Naive thymus-derived CD4-positive, alpha-beta T cell (primary cell): ENCODE measurements at regions not wholly inside any gene's neighbourhood (a gene's known extent, or its start where the extent isn't known, plus 50 kb on each side); places are given as distances from the start of the nearest gene placed in this dataset.

Experiments used
- ATAC-seq: fragments of 150-1000 bp; cut with Tn5 transposase; 2 replicates; pipeline ENCODE4 v1.10.0; 2021; ENCODE audit warnings: mild to moderate bottlenecking, moderate library complexity
- CTCF ChIA-PET: fragments of 350-600 bp; sonication (Branson Sonifier 250); formaldehyde crosslinking; loops from one replicate; lab custom pipeline; 2021; ENCODE audit warnings: antibody characterized with exemption; lab: Charles Lee
- POLR2A ChIA-PET: fragments of 350-600 bp; sonication (Branson Sonifier 250); formaldehyde crosslinking; loops from one replicate; lab custom pipeline; 2021; ENCODE audit warnings: antibody characterized with exemption, inconsistent platforms; lab: Charles Lee
- DNase-seq, 9 donors: peaks; one replicate each; pipeline versions ENCODE4 v3.0.0 to v3.0.0-alpha.2; 2020 to 2022; ENCODE audit warnings: mixed read lengths in 1 of 9
- H3K27ac ChIP-seq: one replicate; pipeline ENCODE4 v1.7.0; 2013; ENCODE audit warnings: mild to moderate bottlenecking, low read depth, low read length, moderate library complexity
- H3K27me3 ChIP-seq, 2 donors: one replicate each; pipeline ENCODE4 v1.7.0; 2013; ENCODE audit warnings: low read length in 2 of 2, mild to moderate bottlenecking in 2 of 2, moderate library complexity in 2 of 2; ENCODE audit not compliant: control insufficient read depth in 2 of 2, insufficient read depth in 2 of 2
- H3K36me3 ChIP-seq, 3 experiments: 1 replicate in 2 of 3; 2 replicates in 1 of 3; pipeline ENCODE4 v1.7.0; 2013; ENCODE audit warnings: low read length in 3 of 3, mild to moderate bottlenecking in 3 of 3, moderate library complexity in 1 of 3; ENCODE audit not compliant: insufficient read depth in 3 of 3, control insufficient read depth in 2 of 3
- H3K4me1 ChIP-seq, 2 donors: one replicate each; pipeline ENCODE4 v1.7.0; 2013; ENCODE audit warnings: low read length in 2 of 2, mild to moderate bottlenecking in 2 of 2, moderate library complexity in 1 of 2; ENCODE audit not compliant: control insufficient read depth in 2 of 2, insufficient read depth in 2 of 2
- H3K4me3 ChIP-seq: 2 replicates; pipeline ENCODE4 v1.7.0; 2013; ENCODE audit warnings: mild to moderate bottlenecking, low read length
- H3K9me3 ChIP-seq, 3 experiments: 1 replicate in 2 of 3; 2 replicates in 1 of 3; pipeline ENCODE4 v1.7.0; 2013; ENCODE audit warnings: low read length in 3 of 3; ENCODE audit not compliant: control insufficient read depth in 2 of 3
- H3K27ac Mint-ChIP-seq, 9 donors: one replicate each; pipeline ENCODE4 v1.8.0; 2020 to 2022; ENCODE audit warnings: mixed read lengths in 9 of 9, mild to moderate bottlenecking in 8 of 9, moderate library complexity in 5 of 9, inconsistent platforms in 2 of 9
- H3K27me3 Mint-ChIP-seq, 5 donors: one replicate each; pipeline ENCODE4 v1.8.0; 2021 to 2022; ENCODE audit warnings: mixed read lengths in 5 of 5, mild to moderate bottlenecking in 1 of 5
- H3K36me3 Mint-ChIP-seq, 5 donors: one replicate each; pipeline ENCODE4 v1.8.0; 2020 to 2022; ENCODE audit warnings: mixed read lengths in 5 of 5, mild to moderate bottlenecking in 3 of 5, inconsistent platforms in 1 of 5
- H3K4me1 Mint-ChIP-seq, 7 donors: one replicate each; pipeline ENCODE4 v1.8.0; 2020 to 2022; ENCODE audit warnings: mixed read lengths in 7 of 7, mild to moderate bottlenecking in 3 of 7, inconsistent platforms in 1 of 7
- H3K4me3 Mint-ChIP-seq, 10 donors: one replicate each; pipeline ENCODE4 v1.8.0; 2020 to 2022; ENCODE audit warnings: mild to moderate bottlenecking in 10 of 10, mixed read lengths in 10 of 10, moderate library complexity in 6 of 10, inconsistent platforms in 2 of 10
- H3K9me3 Mint-ChIP-seq, 11 donors: one replicate each; pipeline ENCODE4 v1.8.0; 2020 to 2022; ENCODE audit warnings: mixed read lengths in 11 of 11, mild to moderate bottlenecking in 4 of 11, inconsistent platforms in 1 of 11, moderate library complexity in 1 of 11
- intact Hi-C, 2 donors: fragments of 100-400 bp; cut with micrococcal nuclease; formaldehyde crosslinking; loops; one replicate each; pipeline ENCODE4 v1.15.1; 2023

DNA sequence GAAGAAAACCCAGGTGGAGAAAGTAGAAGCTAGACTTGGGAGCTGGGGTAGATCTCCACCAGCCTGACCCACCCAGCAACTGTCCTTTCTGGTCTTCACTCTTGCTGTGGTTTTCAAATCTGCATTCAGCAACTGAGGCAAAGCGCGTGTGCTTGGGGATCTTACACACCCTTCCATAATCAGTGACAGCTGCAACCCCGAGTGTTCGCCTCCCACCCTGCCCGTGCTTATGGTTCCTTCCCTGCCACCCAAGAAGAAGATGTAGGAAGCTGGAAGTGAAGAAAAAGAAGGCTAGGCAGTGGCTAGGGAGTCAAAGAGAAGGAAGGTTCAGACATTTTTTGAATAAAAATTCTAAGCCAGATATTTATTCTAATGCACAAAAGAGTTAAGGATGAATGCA lies 162.6 kb upstream of the CCND2 start:
- ChIA-PET CTCF (interaction anchor here (0.5 to 7.5 kb wide), 4 partner anchors 14 to 225 kb away, joined by 3 to 69 read pairs (median 4); no protein-coding TSS in a partner anchor), POLR2A (no interaction called here)
- Histone ChIP-seq H3K27me3 (no peaks in the 10 kb centered on the region), H3K4me1 (peaks cover 3 to 9% of the 10 kb centered on the region in 2 donors), H3K9me3 (no peaks in the 10 kb centered on the region), H3K36me3 (no peaks in the 10 kb centered on the region), H3K27ac (no peak overlapping the region), H3K4me3 (no peak overlapping the region)
- Mint-ChIP-seq H3K27ac (no peak overlapping the region), H3K27me3 (no peaks in the 10 kb centered on the region), H3K4me3 (no peak overlapping the region), H3K9me3 (peaks cover 0 to 1% (median 0%) of the 10 kb centered on the region in 11 donors), H3K36me3 (peaks cover 0 to 4% (median 4%) of the 10 kb centered on the region in 5 donors), H3K4me1 (peaks cover 12 to 70% (median 23%) of the 10 kb centered on the region in 7 donors)
- intact Hi-C loops = no loop called here
- ATAC-seq (no peak), DNase-seq (no peak)

- peaks cover 0 to 4% (median 4%) of the 10 kb centered on the region in 5 donors for H3K36me3 Mint-ChIP-seq
- ChIA-PET POLR2A (no interaction called here), CTCF (interaction anchor here (0.6 to 7.5 kb wide), 3 partner anchors 162 to 224 kb away, joined by 3 to 69 read pairs (median 4); no protein-coding TSS in a partner anchor)
- Histone ChIP-seq H3K27me3 (no peaks in the 10 kb centered on the region), H3K27ac (no peak overlapping the region), H3K4me1 (peaks cover 1 to 3% of the 10 kb centered on the region in 2 donors), H3K4me3 (no peak overlapping the region), H3K36me3 (no peaks in the 10 kb centered on the region), H3K9me3 (no peaks in the 10 kb centered on the region)
- no peaks in the 10 kb centered on the region for H3K9me3 Mint-ChIP-seq
- no peak overlapping the region for H3K4me3 Mint-ChIP-seq
- peaks cover 7 to 65% (median 15%) of the 10 kb centered on the region in 7 donors for H3K4me1 Mint-ChIP-seq
- ATAC-seq (no peak), DNase-seq (no peak)
- intact Hi-C loops = no loop called here
- no peak overlapping the region for H3K27ac Mint-ChIP-seq
- no peaks in the 10 kb centered on the region for H3K27me3 Mint-ChIP-seq
These were observed 163.7 kb upstream of the CCND2 start for GRCh38 chr12:4109826-4110225.

GRCh38 chr12:4108803-4109345 lies 164.7 kb upstream of the CCND2 start:
- peak overlapping the region in 1 of 9 donors; percentile 4 for H3K27ac Mint-ChIP-seq
- ChIA-PET CTCF (interaction anchor here (7.5 kb wide), 1 partner anchor 168 kb away, joined by 69 read pairs; no protein-coding TSS in a partner anchor), POLR2A (interaction anchor here (1.9 to 2.9 kb wide), 2 partner anchors 9 to 168 kb away, joined by 7 to 13 read pairs; no protein-coding TSS in a partner anchor)
- Histone ChIP-seq H3K4me1 (peaks cover 0 to 3% of the 10 kb centered on the region in 2 donors), H3K27ac (no peak overlapping the region), H3K27me3 (no peaks in the 10 kb centered on the region), H3K9me3 (no peaks in the 10 kb centered on the region), H3K4me3 (no peak overlapping the region), H3K36me3 (no peaks in the 10 kb centered on the region)
- ATAC-seq = no peak
- peaks cover 0 to under 1% (median 0%) of the 10 kb centered on the region in 5 donors for H3K27me3 Mint-ChIP-seq
- H3K9me3 Mint-ChIP-seq = peaks cover 0 to 2% (median 0%) of the 10 kb centered on the region in 11 donors
- DNase-seq = no peak
- H3K36me3 Mint-ChIP-seq = peaks cover 1 to 5% (median 4%) of the 10 kb centered on the region in 5 donors
- no peak overlapping the region for H3K4me3 Mint-ChIP-seq
- peaks cover 6 to 63% (median 13%) of the 10 kb centered on the region in 7 donors for H3K4me1 Mint-ChIP-seq
- intact Hi-C loops = no loop called here

- Mint-ChIP-seq H3K27ac (peak overlapping the region in 2 of 9 donors; percentile 44 to 72), H3K9me3 (peaks cover 0 to 5% (median 0%) of the 10 kb centered on the region in 11 donors), H3K4me3 (peak overlapping the region in 1 of 10 donors; percentile 26), H3K36me3 (peaks cover 3 to 8% (median 4%) of the 10 kb centered on the region in 5 donors), H3K4me1 (peaks cover 6 to 58% (median 13%) of the 10 kb centered on the region in 7 donors), H3K27me3 (peaks cover 0 to 3% (median 0%) of the 10 kb centered on the region in 5 donors)
- intact Hi-C loops = loop anchor here (1.0 to 2.0 kb wide), 12 partner anchors 10 to 225 kb away; no protein-coding TSS in a partner anchor
- POLR2A ChIA-PET = interaction anchor here (0.6 to 2.9 kb wide), 5 partner anchors 10 to 227 kb away, joined by 3 to 13 read pairs (median 4); no protein-coding TSS in a partner anchor
- no peak for DNase-seq
- no peak for ATAC-seq
- H3K27ac ChIP-seq = no peak overlapping the region
- CTCF ChIA-PET = interaction anchor here (0.6 to 7.5 kb wide), 15 partner anchors 9 to 227 kb away, joined by 3 to 69 read pairs (median 3); no protein-coding TSS in a partner anchor
- H3K9me3 ChIP-seq = no peaks in the 10 kb centered on the region
- H3K4me1 ChIP-seq = peaks cover 0 to 3% of the 10 kb centered on the region in 2 donors
- no peak overlapping the region for H3K4me3 ChIP-seq
- H3K27me3 ChIP-seq = no peaks in the 10 kb centered on the region
- H3K36me3 ChIP-seq = no peaks in the 10 kb centered on the region
These were observed 165.5 kb upstream of the CCND2 start for GRCh38 chr12:4107911-4108697.

DNA sequence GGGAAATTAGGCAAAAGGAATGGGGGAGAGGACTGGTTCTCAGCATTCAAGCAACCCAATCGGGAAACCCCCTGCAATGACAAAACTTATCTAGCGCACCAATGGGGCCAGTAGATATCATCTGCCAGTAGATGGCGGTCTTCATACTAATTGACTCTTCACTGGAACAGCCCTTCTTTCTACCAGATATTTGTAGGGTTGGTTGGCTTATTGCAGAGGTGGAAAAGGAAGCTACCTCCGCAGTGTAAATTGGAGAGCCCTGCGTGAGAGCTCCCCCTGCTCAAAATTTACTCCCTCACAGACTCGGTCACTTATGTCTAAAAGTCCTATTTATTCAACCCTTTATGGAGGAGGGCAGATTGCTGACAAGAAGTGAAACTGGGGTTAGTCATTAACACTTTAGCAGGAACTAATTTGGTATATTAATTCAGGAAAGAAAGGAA lies 166.1 kb upstream of the CCND2 start:
- no peak overlapping the region for H3K27ac ChIP-seq
- H3K27me3 ChIP-seq = no peaks in the 10 kb centered on the region
- H3K4me1 ChIP-seq = peaks cover 0 to 3% of the 10 kb centered on the region in 2 donors
- intact Hi-C loops = loop anchor here (1.0 to 2.0 kb wide), 12 partner anchors 11 to 224 kb away; no protein-coding TSS in a partner anchor
- H3K4me1 Mint-ChIP-seq = peaks cover 6 to 51% (median 13%) of the 10 kb centered on the region in 7 donors
- H3K4me3 ChIP-seq = no peak overlapping the region
- H3K9me3 ChIP-seq = no peaks in the 10 kb centered on the region
- no peaks in the 10 kb centered on the region for H3K36me3 ChIP-seq
- ChIA-PET POLR2A (interaction anchor here (0.6 to 2.9 kb wide), 7 partner anchors 10 to 349 kb away, joined by 3 to 13 read pairs (median 3); no protein-coding TSS in a partner anchor), CTCF (interaction anchor here (0.6 to 7.5 kb wide), 14 partner anchors 10 to 226 kb away, joined by 3 to 69 read pairs (median 4); no protein-coding TSS in a partner anchor)
- DNase-seq = peak in 8 of 9 donors; percentile 57 to 83 (median 76)
- H3K27ac Mint-ChIP-seq = peak overlapping the region in 8 of 9 donors; percentile 6 to 88 (median 55)
- H3K27me3 Mint-ChIP-seq = peaks cover 0 to 7% (median 0%) of the 10 kb centered on the region in 5 donors
- peaks cover 3 to 8% (median 4%) of the 10 kb centered on the region in 5 donors for H3K36me3 Mint-ChIP-seq
- peak; percentile 99 for ATAC-seq
- H3K9me3 Mint-ChIP-seq = peaks cover 0 to 5% (median 0%) of the 10 kb centered on the region in 11 donors
- H3K4me3 Mint-ChIP-seq = peak overlapping the region in 7 of 10 donors; percentile 21 to 74 (median 52)

DNA sequence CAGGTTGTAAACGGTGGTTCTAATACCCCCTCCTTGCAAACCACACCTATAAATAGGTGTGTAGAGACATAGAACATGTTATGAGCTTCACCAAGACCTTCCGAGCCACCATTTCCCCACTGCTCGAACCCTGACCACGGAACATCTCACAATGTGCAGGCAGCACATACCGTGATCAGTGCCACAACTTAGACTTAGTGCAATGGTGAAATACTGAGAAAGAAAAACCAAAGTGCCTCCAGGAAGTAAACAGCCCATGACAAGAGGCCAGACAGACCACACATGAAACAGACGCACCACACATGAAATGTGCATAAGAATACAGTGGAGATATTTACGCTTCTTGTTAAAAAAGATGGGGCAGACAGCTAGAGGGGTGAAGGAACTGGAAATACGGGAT lies 166.9 kb upstream of the CCND2 start:
- POLR2A ChIA-PET = interaction anchor here (0.6 to 2.9 kb wide), 3 partner anchors 15 to 350 kb away, joined by 3 to 13 read pairs (median 3); no protein-coding TSS in a partner anchor
- H3K27ac Mint-ChIP-seq = peak overlapping the region in 7 of 9 donors; percentile 36 to 88 (median 69)
- H3K4me3 Mint-ChIP-seq = peak overlapping the region in 1 of 10 donors; percentile 74
- H3K36me3 Mint-ChIP-seq = peaks cover 0 to 8% (median 4%) of the 10 kb centered on the region in 5 donors
- intact Hi-C loops = loop anchor here (1.0 to 2.0 kb wide), 12 partner anchors 12 to 223 kb away; no protein-coding TSS in a partner anchor
- Histone ChIP-seq H3K27me3 (no peaks in the 10 kb centered on the region), H3K4me1 (peaks cover 0 to 3% of the 10 kb centered on the region in 2 donors), H3K27ac (no peak overlapping the region), H3K9me3 (no peaks in the 10 kb centered on the region), H3K4me3 (no peak overlapping the region), H3K36me3 (no peaks in the 10 kb centered on the region)
- peaks cover 0 to 7% (median 0%) of the 10 kb centered on the region in 5 donors for H3K27me3 Mint-ChIP-seq
- CTCF ChIA-PET = interaction anchor here (0.6 to 7.5 kb wide), 4 partner anchors 12 to 221 kb away, joined by 3 to 69 read pairs (median 6); no protein-coding TSS in a partner anchor
- H3K9me3 Mint-ChIP-seq = peaks cover 0 to 5% (median 0%) of the 10 kb centered on the region in 11 donors
- ATAC-seq (no peak), DNase-seq (no peak)
- peaks cover 6 to 45% (median 13%) of the 10 kb centered on the region in 7 donors for H3K4me1 Mint-ChIP-seq
